ENCODE measurements at regions not wholly inside any gene's neighbourhood (a gene's known extent, or its start where the extent isn't known, plus 50 kb on each side); places are given as distances from the start of the nearest gene placed in this dataset.
A peak's percentile ranks its signal among the peaks of the same experiment; 100 is the strongest.

DNA sequence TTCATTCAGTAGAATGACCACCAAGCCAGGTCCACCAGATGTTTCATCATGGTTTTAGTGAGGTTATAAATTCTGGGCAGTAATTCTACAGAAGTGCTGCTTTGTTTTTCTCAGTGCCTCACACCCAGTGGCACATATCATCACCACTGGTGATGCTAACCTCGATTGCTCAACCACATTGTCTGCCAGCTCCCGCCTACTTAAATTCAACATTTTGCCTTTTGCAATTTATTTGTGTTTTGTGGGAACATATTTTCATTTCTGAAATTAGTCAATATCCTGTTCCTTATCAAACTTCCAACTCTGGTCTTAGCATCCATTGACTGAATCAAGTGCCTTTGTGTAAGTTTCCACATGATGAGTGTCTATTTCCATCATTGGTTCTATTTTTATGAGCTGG, 62.3 kb upstream of the TMEM178A start:
- TF ChIP-seq, protein P1, sequence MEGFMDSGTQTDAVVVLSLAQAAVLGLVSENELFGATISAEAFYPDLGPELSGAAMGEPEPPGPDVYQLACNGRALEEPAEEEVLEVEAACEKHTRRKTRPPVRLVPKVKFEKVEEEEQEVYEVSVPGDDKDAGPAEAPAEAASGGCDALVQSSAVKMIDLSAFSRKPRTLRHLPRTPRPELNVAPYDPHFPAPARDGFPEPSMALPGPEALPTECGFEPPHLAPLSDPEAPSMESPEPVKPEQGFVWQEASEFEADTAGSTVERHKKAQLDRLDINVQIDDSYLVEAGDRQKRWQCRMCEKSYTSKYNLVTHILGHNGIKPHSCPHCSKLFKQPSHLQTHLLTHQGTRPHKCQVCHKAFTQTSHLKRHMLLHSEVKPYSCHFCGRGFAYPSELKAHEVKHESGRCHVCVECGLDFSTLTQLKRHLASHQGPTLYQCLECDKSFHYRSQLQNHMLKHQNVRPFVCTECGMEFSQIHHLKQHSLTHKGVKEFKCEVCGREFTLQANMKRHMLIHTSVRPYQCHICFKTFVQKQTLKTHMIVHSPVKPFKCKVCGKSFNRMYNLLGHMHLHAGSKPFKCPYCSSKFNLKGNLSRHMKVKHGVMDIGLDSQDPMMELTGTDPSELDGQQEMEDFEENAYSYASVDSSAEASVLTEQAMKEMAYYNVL (CRISPR knock-in tag; IDR thresholded peaks at IDR 0.05; ENCODE audit: borderline replicate concordance) = no peak
- 0 out of 2 replicates have a peak, but pooled peaks have one; percentile 36 for TF ChIP-seq CEBPB (IDR thresholded peaks at IDR 0.05; ENCODE audit: borderline replicate concordance, low read depth, low read length)
- H3K4me3 ChIP-seq (replicated peaks in 1 of 3; ENCODE audit: insufficient read depth in 1 of 3, low read depth in 2 of 3, low read length in 3 of 3) = no peak overlapping the region
- CTCF ChIA-PET (ENCODE audit: low intra/inter-chr PET ratio, low total read pairs) = no interaction called here
- peaks cover 10% of the 10 kb centered on the region for H3K4me1 ChIP-seq (ENCODE audit: insufficient read depth, low read length)
- DNase-seq (ENCODE audit: low spot score) (no peak), ATAC-seq (no peak), FAIRE-seq (no peak)
- no peaks in the 10 kb centered on the region for H4K20me1 ChIP-seq (ENCODE audit: insufficient read depth, low read length)
- 13% methylated on average over 2 of the region's 2 CpGs for WGBS (ENCODE audit: low lambda C conversion rate)
- H3K4me2 ChIP-seq (ENCODE audit: low read depth, low read length) = no peak overlapping the region
- no peak overlapping the region for H3K9ac ChIP-seq (ENCODE audit: insufficient read depth, low read depth, low read length)
- no peaks in the 10 kb centered on the region for H3K79me2 ChIP-seq (ENCODE audit: insufficient read depth, low read length)
- H3K9me3 ChIP-seq (ENCODE audit: low read length) = no peaks in the 10 kb centered on the region
- H3K36me3 ChIP-seq (replicated peaks in 1 of 2; ENCODE audit: control insufficient read depth in 1 of 2, insufficient read depth in 2 of 2, low read length in 2 of 2) = no peaks in the 10 kb centered on the region
- no peak overlapping the region for H2AFZ ChIP-seq (ENCODE audit: low read length)
- intact Hi-C loops (cut with micrococcal nuclease; ENCODE audit: unreplicated experiment) = no loop called here
- no TSS peak for BruUV-seq (replicated peaks)
- H3K27ac ChIP-seq (ENCODE audit: extremely low read length, insufficient read depth, low read length) = no peak overlapping the region
- in situ Hi-C loops (cut with HindIII; ENCODE audit: extremely low pct_ligation_motif_present, low pct_unique_long_range_greater_than_20kb) = no loop called here
- POLR2A ChIA-PET = no interaction called here
- no peaks in the 10 kb centered on the region for H3K27me3 ChIP-seq (ENCODE audit: control insufficient read depth in 1 of 2, insufficient read depth in 2 of 2, low read length in 2 of 2)

DNA sequence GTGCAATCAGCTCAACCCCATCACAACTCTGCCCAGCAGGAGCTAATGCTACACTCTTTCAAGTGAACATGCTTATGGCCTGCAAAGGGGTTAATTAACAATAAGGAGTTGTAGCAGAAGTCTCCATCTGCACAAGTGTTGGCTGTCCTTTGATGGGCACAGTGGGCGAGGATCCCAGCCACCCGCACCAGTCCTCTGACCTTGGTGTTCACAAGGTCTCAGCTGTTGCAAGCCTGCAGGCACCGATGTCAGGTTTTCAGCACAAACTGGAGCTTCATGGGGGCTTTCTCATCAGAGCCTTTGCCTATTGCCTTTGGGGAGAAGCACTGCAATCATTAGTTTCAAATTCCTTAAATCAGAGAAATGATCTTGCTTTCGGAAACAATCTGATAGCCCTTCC, 60.9 kb upstream of the TMEM178A start:
- no peak overlapping the region for H3K4me2 ChIP-seq (ENCODE audit: low read depth, low read length)
- ChIA-PET CTCF (ENCODE audit: low intra/inter-chr PET ratio, low total read pairs) (no interaction called here), POLR2A (interaction anchor here (1.0 kb wide), 1 partner anchor 11 kb away, joined by 3 read pairs; no protein-coding TSS in a partner anchor)
- in situ Hi-C loops (cut with HindIII; ENCODE audit: extremely low pct_ligation_motif_present, low pct_unique_long_range_greater_than_20kb) (no loop called here), intact Hi-C loops (cut with micrococcal nuclease; ENCODE audit: unreplicated experiment) (no loop called here)
- H4K20me1 ChIP-seq (ENCODE audit: insufficient read depth, low read length) = no peaks in the 10 kb centered on the region
- H3K27ac ChIP-seq (ENCODE audit: extremely low read length, insufficient read depth, low read length) = no peak overlapping the region
- FAIRE-seq (no peak), DNase-seq (ENCODE audit: low spot score) (no peak), ATAC-seq (no peak)
- no peaks in the 10 kb centered on the region for H3K79me2 ChIP-seq (ENCODE audit: insufficient read depth, low read length)
- H3K9ac ChIP-seq (ENCODE audit: insufficient read depth, low read depth, low read length) = no peak overlapping the region
- no peaks in the 10 kb centered on the region for H3K27me3 ChIP-seq (ENCODE audit: control insufficient read depth in 1 of 2, insufficient read depth in 2 of 2, low read length in 2 of 2)
- H2AFZ ChIP-seq (ENCODE audit: low read length) = no peak overlapping the region
- no peak overlapping the region for H3K4me3 ChIP-seq (replicated peaks in 1 of 3; ENCODE audit: insufficient read depth in 1 of 3, low read depth in 2 of 3, low read length in 3 of 3)
- BruUV-seq (replicated peaks) = no TSS peak
- H3K36me3 ChIP-seq (replicated peaks in 1 of 2; ENCODE audit: control insufficient read depth in 1 of 2, insufficient read depth in 2 of 2, low read length in 2 of 2) = no peaks in the 10 kb centered on the region
- 56% methylated on average over 2 of the region's 4 CpGs for WGBS (ENCODE audit: low lambda C conversion rate)
- H3K9me3 ChIP-seq (ENCODE audit: low read length) = no peaks in the 10 kb centered on the region
- peaks cover 20% of the 10 kb centered on the region for H3K4me1 ChIP-seq (ENCODE audit: insufficient read depth, low read length)
- TF ChIP-seq ZNF335 (CRISPR knock-in tag; IDR thresholded peaks at IDR 0.05) (no peak), STAT5B (CRISPR knock-in tag; IDR thresholded peaks at IDR 0.05) (no peak), POLR2A (IDR thresholded peaks at IDR 0.05; ENCODE audit: insufficient read depth in 1 of 2, low read depth in 2 of 2, low read length in 2 of 2) (no peak), YEATS2 (CRISPR knock-in tag; IDR thresholded peaks at IDR 0.05; ENCODE audit: borderline replicate concordance) (no peak), ZNF572 (CRISPR knock-in tag; IDR thresholded peaks at IDR 0.05) (no peak), THAP11 (CRISPR knock-in tag; IDR thresholded peaks at IDR 0.05) (no peak), ZFAT (CRISPR knock-in tag; conservative IDR thresholded peaks at IDR 0.05) (no peak), MTA3 (CRISPR knock-in tag; IDR thresholded peaks at IDR 0.05) (no peak), RFXAP (CRISPR knock-in tag; IDR thresholded peaks at IDR 0.05; ENCODE audit: borderline replicate concordance) (no peak), ZNF563 (CRISPR knock-in tag; IDR thresholded peaks at IDR 0.05) (no peak), ZNF557 (CRISPR knock-in tag; IDR thresholded peaks at IDR 0.05) (no peak), MYNN (CRISPR knock-in tag; IDR thresholded peaks at IDR 0.05; ENCODE audit: low read depth) (no peak)
- TF ChIP-seq, protein P2, sequence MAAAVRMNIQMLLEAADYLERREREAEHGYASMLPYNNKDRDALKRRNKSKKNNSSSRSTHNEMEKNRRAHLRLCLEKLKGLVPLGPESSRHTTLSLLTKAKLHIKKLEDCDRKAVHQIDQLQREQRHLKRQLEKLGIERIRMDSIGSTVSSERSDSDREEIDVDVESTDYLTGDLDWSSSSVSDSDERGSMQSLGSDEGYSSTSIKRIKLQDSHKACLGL (CRISPR knock-in tag; IDR thresholded peaks at IDR 0.05) = no peak
- TF ChIP-seq, protein P3, sequence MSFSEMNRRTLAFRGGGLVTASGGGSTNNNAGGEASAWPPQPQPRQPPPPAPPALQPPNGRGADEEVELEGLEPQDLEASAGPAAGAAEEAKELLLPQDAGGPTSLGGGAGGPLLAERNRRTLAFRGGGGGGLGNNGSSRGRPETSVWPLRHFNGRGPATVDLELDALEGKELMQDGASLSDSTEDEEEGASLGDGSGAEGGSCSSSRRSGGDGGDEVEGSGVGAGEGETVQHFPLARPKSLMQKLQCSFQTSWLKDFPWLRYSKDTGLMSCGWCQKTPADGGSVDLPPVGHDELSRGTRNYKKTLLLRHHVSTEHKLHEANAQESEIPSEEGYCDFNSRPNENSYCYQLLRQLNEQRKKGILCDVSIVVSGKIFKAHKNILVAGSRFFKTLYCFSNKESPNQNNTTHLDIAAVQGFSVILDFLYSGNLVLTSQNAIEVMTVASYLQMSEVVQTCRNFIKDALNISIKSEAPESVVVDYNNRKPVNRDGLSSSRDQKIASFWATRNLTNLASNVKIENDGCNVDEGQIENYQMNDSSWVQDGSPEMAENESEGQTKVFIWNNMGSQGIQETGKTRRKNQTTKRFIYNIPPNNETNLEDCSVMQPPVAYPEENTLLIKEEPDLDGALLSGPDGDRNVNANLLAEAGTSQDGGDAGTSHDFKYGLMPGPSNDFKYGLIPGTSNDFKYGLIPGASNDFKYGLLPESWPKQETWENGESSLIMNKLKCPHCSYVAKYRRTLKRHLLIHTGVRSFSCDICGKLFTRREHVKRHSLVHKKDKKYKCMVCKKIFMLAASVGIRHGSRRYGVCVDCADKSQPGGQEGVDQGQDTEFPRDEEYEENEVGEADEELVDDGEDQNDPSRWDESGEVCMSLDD (CRISPR knock-in tag; IDR thresholded peaks at IDR 0.05; ENCODE audit: borderline replicate concordance) = no peak
